GM12878 (cell line): ENCODE measurements at regions not wholly inside any gene's neighbourhood (a gene's known extent, or its start where the extent isn't known, plus 50 kb on each side); places are given as distances from the start of the nearest gene placed in this dataset.

ENCODE experiments used
- ATF7 ChIP-seq: fragments of 450-650 bp; IDR thresholded peaks from 2 replicates; pipeline ENCODE4 v1.6.1; 2016; ENCODE audit warnings: low read depth, mild to moderate bottlenecking
- BRCA1 ChIP-seq: IDR thresholded peaks from 2 replicates; pipeline ENCODE4 v1.6.1; 2011; ENCODE audit warnings: low read depth, low read length, improper control_type of control experiment
- HDGF ChIP-seq: fragments of 450-650 bp; IDR thresholded peaks from 2 replicates; pipeline ENCODE4 v1.6.1; 2016; ENCODE audit warnings: antibody characterized with exemption
- JUNB ChIP-seq: IDR thresholded peaks from 2 replicates; pipeline ENCODE4 v1.6.1; 2016; ENCODE audit warnings: antibody characterized with exemption, mild to moderate bottlenecking
- NFYB ChIP-seq: IDR thresholded peaks from 2 replicates; pipeline ENCODE4 v1.6.1; 2011; ENCODE audit warnings: low read depth, mild to moderate bottlenecking, low read length, improper control_type of control experiment, moderate library complexity; ENCODE audit not compliant: insufficient read depth
- SP1 ChIP-seq: IDR thresholded peaks from one replicate; pipeline ENCODE4 v1.6.1; 2011; ENCODE audit warnings: low read depth, low read length
- SREBF2 ChIP-seq: IDR thresholded peaks from 2 replicates; pipeline ENCODE4 v1.6.1; 2012; ENCODE audit warnings: mild to moderate bottlenecking, low read length
- TF ChIP-seq, protein P1 (sequence below), 3 experiments: IDR thresholded peaks in 2 of 3; conservative IDR thresholded peaks in 1 of 3; 2 replicates each; pipeline ENCODE4 v1.5.1; 2011; ENCODE audit warnings: low read depth in 3 of 3, low read length in 3 of 3, mild to moderate bottlenecking in 3 of 3, control low read depth in 2 of 3, moderate library complexity in 2 of 3, inconsistent platforms in 1 of 3, mixed read lengths in 1 of 3; ENCODE audit not compliant: control insufficient read depth in 2 of 3, insufficient read depth in 1 of 3; ENCODE audit errors: extremely low read depth in 1 of 3

DNA sequence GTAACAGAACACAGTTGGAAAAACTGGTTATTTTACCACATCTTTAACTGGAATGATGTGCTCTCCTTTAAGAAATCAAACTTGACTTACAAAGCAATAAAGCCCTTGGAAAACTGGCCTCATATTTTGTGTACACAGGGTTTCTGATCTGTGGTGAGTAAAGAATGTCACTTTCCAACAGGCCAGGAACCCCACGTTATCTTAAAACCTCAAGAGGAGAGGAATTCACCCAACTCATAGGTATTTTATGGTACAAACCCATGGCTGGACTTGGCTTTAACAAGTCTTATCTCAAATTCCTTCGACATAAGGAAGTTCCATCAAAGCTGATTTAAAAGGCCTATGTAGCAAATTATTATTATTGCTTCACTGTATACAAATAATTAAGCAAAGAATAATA lies 1735.1 kb downstream of the PCDH7 start:
- TF ChIP-seq, protein P1, sequence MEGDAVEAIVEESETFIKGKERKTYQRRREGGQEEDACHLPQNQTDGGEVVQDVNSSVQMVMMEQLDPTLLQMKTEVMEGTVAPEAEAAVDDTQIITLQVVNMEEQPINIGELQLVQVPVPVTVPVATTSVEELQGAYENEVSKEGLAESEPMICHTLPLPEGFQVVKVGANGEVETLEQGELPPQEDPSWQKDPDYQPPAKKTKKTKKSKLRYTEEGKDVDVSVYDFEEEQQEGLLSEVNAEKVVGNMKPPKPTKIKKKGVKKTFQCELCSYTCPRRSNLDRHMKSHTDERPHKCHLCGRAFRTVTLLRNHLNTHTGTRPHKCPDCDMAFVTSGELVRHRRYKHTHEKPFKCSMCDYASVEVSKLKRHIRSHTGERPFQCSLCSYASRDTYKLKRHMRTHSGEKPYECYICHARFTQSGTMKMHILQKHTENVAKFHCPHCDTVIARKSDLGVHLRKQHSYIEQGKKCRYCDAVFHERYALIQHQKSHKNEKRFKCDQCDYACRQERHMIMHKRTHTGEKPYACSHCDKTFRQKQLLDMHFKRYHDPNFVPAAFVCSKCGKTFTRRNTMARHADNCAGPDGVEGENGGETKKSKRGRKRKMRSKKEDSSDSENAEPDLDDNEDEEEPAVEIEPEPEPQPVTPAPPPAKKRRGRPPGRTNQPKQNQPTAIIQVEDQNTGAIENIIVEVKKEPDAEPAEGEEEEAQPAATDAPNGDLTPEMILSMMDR (IDR thresholded peaks at IDR 0.05 in 2 of 3, conservative IDR thresholded peaks at IDR 0.05 in 1 of 3; ENCODE audit: control insufficient read depth in 2 of 3, extremely low read depth in 1 of 3, insufficient read depth in 1 of 3, low read depth in 3 of 3, low read length in 3 of 3), result no peak
- no peak for TF ChIP-seq NFYB
- no peak for TF ChIP-seq BRCA1
- no peak for TF ChIP-seq ATF7
- TF ChIP-seq HDGF, result no peak
- TF ChIP-seq SREBF2, result no peak
- TF ChIP-seq SP1, result no peak
- no peak for TF ChIP-seq JUNB
